ENCODE measurements at regions not wholly inside any gene's neighbourhood (a gene's known extent, or its start where the extent isn't known, plus 50 kb on each side); places are given as distances from the start of the nearest gene placed in this dataset.
"Not testable (repeated sequence)": the region's sequence is repeated elsewhere in the genome, so short reads cannot be mapped to it uniquely, and the experiment has no call there.

- H3K4me3 ChIP-seq (ENCODE audit: low read depth in 1 of 2, low read length in 2 of 2): no peak overlapping the region
- no peaks in the 10 kb centered on the region for H3K27me3 ChIP-seq (ENCODE audit: low read depth, low read length)
- no peaks in the 10 kb centered on the region for H3K36me3 ChIP-seq (ENCODE audit: control insufficient read depth in 1 of 2, insufficient read depth in 2 of 2, low read length in 2 of 2)
- peaks cover 0 to 5% of the 10 kb centered on the region in 2 donors for H3K4me1 ChIP-seq (ENCODE audit: control insufficient read depth in 1 of 2, insufficient read depth in 2 of 2, low read length in 2 of 2)
- H3K9me3 ChIP-seq (ENCODE audit: control insufficient read depth in 1 of 2, low read length in 2 of 2): peaks cover 0 to 4% of the 10 kb centered on the region in 2 donors
- no peak overlapping the region for H3K27ac ChIP-seq (ENCODE audit: low read length)
Measured at GRCh38 chr5:164115420-164115819, 610.0 kb downstream of the MAT2B start.

- H3K4me3 ChIP-seq (ENCODE audit: low read depth in 1 of 2, low read length in 2 of 2): no peak overlapping the region
- no peak overlapping the region for H3K27ac ChIP-seq (ENCODE audit: low read length)
- no peaks in the 10 kb centered on the region for H3K36me3 ChIP-seq (ENCODE audit: control insufficient read depth in 1 of 2, insufficient read depth in 2 of 2, low read length in 2 of 2)
- peaks cover 0 to 6% of the 10 kb centered on the region in 2 donors for H3K9me3 ChIP-seq (ENCODE audit: control insufficient read depth in 1 of 2, low read length in 2 of 2)
- H3K4me1 ChIP-seq (ENCODE audit: control insufficient read depth in 1 of 2, insufficient read depth in 2 of 2, low read length in 2 of 2): peaks cover 0 to 5% of the 10 kb centered on the region in 2 donors
- H3K27me3 ChIP-seq (ENCODE audit: low read depth, low read length): no peaks in the 10 kb centered on the region
Measured at GRCh38 chr5:164119806-164120447, 614.5 kb downstream of the MAT2B start.

GRCh38 chr5:164127527-164127926 lies 622.1 kb downstream of the MAT2B start:
- H3K9me3 ChIP-seq (ENCODE audit: control insufficient read depth in 1 of 2, low read length in 2 of 2): peaks cover 0 to 10% of the 10 kb centered on the region in 2 donors
- H3K27me3 ChIP-seq (ENCODE audit: low read depth, low read length): no peaks in the 10 kb centered on the region
- no peaks in the 10 kb centered on the region for H3K4me1 ChIP-seq (ENCODE audit: control insufficient read depth in 1 of 2, insufficient read depth in 2 of 2, low read length in 2 of 2)
- H3K27ac ChIP-seq (ENCODE audit: low read length): no peak overlapping the region
- no peaks in the 10 kb centered on the region for H3K36me3 ChIP-seq (ENCODE audit: control insufficient read depth in 1 of 2, insufficient read depth in 2 of 2, low read length in 2 of 2)
- no peak overlapping the region for H3K4me3 ChIP-seq (ENCODE audit: low read depth in 1 of 2, low read length in 2 of 2)

GRCh38 chr5:164132358-164132757 lies 626.9 kb downstream of the MAT2B start:
- peaks cover 0 to 11% of the 10 kb centered on the region in 2 donors for H3K9me3 ChIP-seq (ENCODE audit: control insufficient read depth in 1 of 2, low read length in 2 of 2)
- H3K4me3 ChIP-seq (ENCODE audit: low read depth in 1 of 2, low read length in 2 of 2): no peak overlapping the region
- no peak overlapping the region for H3K27ac ChIP-seq (ENCODE audit: low read length)

GRCh38 chr5:164137095-164137494 lies 631.7 kb downstream of the MAT2B start:
- no peaks in the 10 kb centered on the region for H3K36me3 ChIP-seq (ENCODE audit: control insufficient read depth in 1 of 2, insufficient read depth in 2 of 2, low read length in 2 of 2)
- no peaks in the 10 kb centered on the region for H3K4me1 ChIP-seq (ENCODE audit: control insufficient read depth in 1 of 2, insufficient read depth in 2 of 2, low read length in 2 of 2)
- H3K27me3 ChIP-seq (ENCODE audit: low read depth, low read length): no peaks in the 10 kb centered on the region
- no peak overlapping the region for H3K27ac ChIP-seq (ENCODE audit: low read length)
- peaks cover 0 to 6% of the 10 kb centered on the region in 2 donors for H3K9me3 ChIP-seq (ENCODE audit: control insufficient read depth in 1 of 2, low read length in 2 of 2)
- no peak overlapping the region for H3K4me3 ChIP-seq (ENCODE audit: low read depth in 1 of 2, low read length in 2 of 2)

More at GRCh38 chr5:164132358-164132757, 626.9 kb downstream of the MAT2B start:
- no peaks in the 10 kb centered on the region for H3K4me1 ChIP-seq (ENCODE audit: control insufficient read depth in 1 of 2, insufficient read depth in 2 of 2, low read length in 2 of 2)
- H3K27me3 ChIP-seq (ENCODE audit: low read depth, low read length): no peaks in the 10 kb centered on the region
- H3K36me3 ChIP-seq (ENCODE audit: control insufficient read depth in 1 of 2, insufficient read depth in 2 of 2, low read length in 2 of 2): no peaks in the 10 kb centered on the region

GRCh38 chr5:164139423-164139822 lies 634.0 kb downstream of the MAT2B start:
- Histone ChIP-seq H3K36me3 (ENCODE audit: control insufficient read depth in 1 of 2, insufficient read depth in 2 of 2, low read length in 2 of 2) (no peaks in the 10 kb centered on the region), H3K4me3 (ENCODE audit: low read depth in 1 of 2, low read length in 2 of 2) (no peak overlapping the region), H3K4me1 (ENCODE audit: control insufficient read depth in 1 of 2, insufficient read depth in 2 of 2, low read length in 2 of 2) (no peaks in the 10 kb centered on the region), H3K27ac (ENCODE audit: low read length) (no peak overlapping the region), H3K27me3 (ENCODE audit: low read depth, low read length) (no peaks in the 10 kb centered on the region), H3K9me3 (ENCODE audit: control insufficient read depth in 1 of 2, low read length in 2 of 2) (no peaks in the 10 kb centered on the region)

- H3K27ac ChIP-seq (ENCODE audit: low read length): no peak overlapping the region
- H3K4me3 ChIP-seq (ENCODE audit: low read depth in 1 of 2, low read length in 2 of 2): no peak overlapping the region
- H3K36me3 ChIP-seq (ENCODE audit: control insufficient read depth in 1 of 2, insufficient read depth in 2 of 2, low read length in 2 of 2): no peaks in the 10 kb centered on the region
- H3K4me1 ChIP-seq (ENCODE audit: control insufficient read depth in 1 of 2, insufficient read depth in 2 of 2, low read length in 2 of 2): no peaks in the 10 kb centered on the region
- no peaks in the 10 kb centered on the region for H3K9me3 ChIP-seq (ENCODE audit: control insufficient read depth in 1 of 2, low read length in 2 of 2)
- no peaks in the 10 kb centered on the region for H3K27me3 ChIP-seq (ENCODE audit: low read depth, low read length)
Measured at GRCh38 chr5:164145458-164145857, 640.0 kb downstream of the MAT2B start.

- Histone ChIP-seq H3K4me3 (ENCODE audit: low read depth in 1 of 2, low read length in 2 of 2) (no peak overlapping the region), H3K27ac (ENCODE audit: low read length) (no peak overlapping the region), H3K27me3 (ENCODE audit: low read depth, low read length) (no peaks in the 10 kb centered on the region), H3K9me3 (ENCODE audit: control insufficient read depth in 1 of 2, low read length in 2 of 2) (no peaks in the 10 kb centered on the region), H3K36me3 (ENCODE audit: control insufficient read depth in 1 of 2, insufficient read depth in 2 of 2, low read length in 2 of 2) (no peaks in the 10 kb centered on the region), H3K4me1 (ENCODE audit: control insufficient read depth in 1 of 2, insufficient read depth in 2 of 2, low read length in 2 of 2) (no peaks in the 10 kb centered on the region)
Measured at GRCh38 chr5:164146223-164146622, 640.8 kb downstream of the MAT2B start.

- H3K27ac ChIP-seq (ENCODE audit: low read length): no peak overlapping the region
- no peak overlapping the region for H3K4me3 ChIP-seq (ENCODE audit: low read depth in 1 of 2, low read length in 2 of 2)
- H3K4me1 ChIP-seq (ENCODE audit: control insufficient read depth in 1 of 2, insufficient read depth in 2 of 2, low read length in 2 of 2): no peaks in the 10 kb centered on the region
- H3K36me3 ChIP-seq (ENCODE audit: control insufficient read depth in 1 of 2, insufficient read depth in 2 of 2, low read length in 2 of 2): no peaks in the 10 kb centered on the region
- H3K27me3 ChIP-seq (ENCODE audit: low read depth, low read length): no peaks in the 10 kb centered on the region
- H3K9me3 ChIP-seq (ENCODE audit: control insufficient read depth in 1 of 2, low read length in 2 of 2): peaks cover 0 to 2% of the 10 kb centered on the region in 2 donors
Measured at GRCh38 chr5:164148292-164148691, 642.9 kb downstream of the MAT2B start.

- not testable (repeated sequence) for H3K27me3 ChIP-seq (ENCODE audit: low read depth, low read length); H3K27ac ChIP-seq (ENCODE audit: low read length); H3K4me1 ChIP-seq (ENCODE audit: control insufficient read depth in 1 of 2, insufficient read depth in 2 of 2, low read length in 2 of 2); H3K9me3 ChIP-seq (ENCODE audit: control insufficient read depth in 1 of 2, low read length in 2 of 2); H3K36me3 ChIP-seq (ENCODE audit: control insufficient read depth in 1 of 2, insufficient read depth in 2 of 2, low read length in 2 of 2); H3K4me3 ChIP-seq (ENCODE audit: low read depth in 1 of 2, low read length in 2 of 2)
Measured at GRCh38 chr5:164152539-164152938, 647.1 kb downstream of the MAT2B start.

GRCh38 chr5:164153469-164154172 lies 648.2 kb downstream of the MAT2B start:
- Histone ChIP-seq H3K4me1 (ENCODE audit: control insufficient read depth in 1 of 2, insufficient read depth in 2 of 2, low read length in 2 of 2) (no peaks in the 10 kb centered on the region), H3K27me3 (ENCODE audit: low read depth, low read length) (no peaks in the 10 kb centered on the region), H3K9me3 (ENCODE audit: control insufficient read depth in 1 of 2, low read length in 2 of 2) (peaks cover 0 to 2% of the 10 kb centered on the region in 2 donors), H3K4me3 (ENCODE audit: low read depth in 1 of 2, low read length in 2 of 2) (no peak overlapping the region), H3K27ac (ENCODE audit: low read length) (no peak overlapping the region), H3K36me3 (ENCODE audit: control insufficient read depth in 1 of 2, insufficient read depth in 2 of 2, low read length in 2 of 2) (no peaks in the 10 kb centered on the region)

Data from muscle layer of duodenum (tissue), 2 donors.